GM19328 (cell line): ENCODE measurements at regions not wholly inside any gene's neighbourhood (a gene's known extent, or its start where the extent isn't known, plus 50 kb on each side); places are given as distances from the start of the nearest gene placed in this dataset.

Source experiments
- ATAC-seq: cut with Tn5 transposase; IDR thresholded peaks from one replicate; pipeline ENCODE4 v1.9.1; 2021; ENCODE audit warnings: mild to moderate bottlenecking, moderate library complexity; ENCODE audit not compliant: unreplicated experiment

GRCh38 chr14:46306267-46306666 is 345.3 kb downstream of the RPL10L start:
- no peak for ATAC-seq

GRCh38 chr14:46300765-46301164 is 350.8 kb downstream of the RPL10L start:
- ATAC-seq = no peak

- no peak for ATAC-seq
Observed at GRCh38 chr14:46290706-46291105, 360.9 kb downstream of the RPL10L start.

GRCh38 chr14:46279776-46280175 is 371.8 kb downstream of the RPL10L start:
- ATAC-seq = no peak

- no peak for ATAC-seq
Observed at GRCh38 chr14:46279327-46279726, 372.3 kb downstream of the RPL10L start.

- no peak for ATAC-seq
Observed at GRCh38 chr14:46259536-46259935, 392.0 kb downstream of the RPL10L start.

GRCh38 chr14:46256381-46256780 is 395.2 kb downstream of the RPL10L start:
- ATAC-seq = no peak

GRCh38 chr14:46250113-46250703 is 401.4 kb downstream of the RPL10L start:
- no peak for ATAC-seq

GRCh38 chr14:46248001-46248630 is 403.5 kb downstream of the RPL10L start:
- no peak for ATAC-seq

GRCh38 chr14:46245276-46245675 is 406.3 kb downstream of the RPL10L start:
- ATAC-seq = no peak

GRCh38 chr14:46233786-46234185 is 417.8 kb downstream of the RPL10L start:
- ATAC-seq = no peak

- no peak for ATAC-seq
Observed at GRCh38 chr14:46230540-46230939, 421.0 kb downstream of the RPL10L start.

GRCh38 chr14:46215801-46216200 is 435.8 kb downstream of the RPL10L start:
- no peak for ATAC-seq

- ATAC-seq = no peak
Observed at GRCh38 chr14:46198676-46199075, 452.9 kb downstream of the RPL10L start.

- no peak for ATAC-seq
Observed at GRCh38 chr14:46197856-46198255, 453.7 kb downstream of the RPL10L start.
